IPS-20b (cell line): ENCODE measurements at regions not wholly inside any gene's neighbourhood (a gene's known extent, or its start where the extent isn't known, plus 50 kb on each side); places are given as distances from the start of the nearest gene placed in this dataset.

Experiments
- H3K27ac ChIP-seq: one replicate; pipeline ENCODE4 v1.5.1; 2013; ENCODE audit warnings: low read length
- H3K27me3 ChIP-seq: 2 replicates; pipeline ENCODE4 v1.6.1; 2013; ENCODE audit warnings: mild to moderate bottlenecking, low read length, inconsistent platforms; ENCODE audit not compliant: insufficient read depth
- H3K36me3 ChIP-seq: 2 replicates; pipeline ENCODE4 v1.6.1; 2013; ENCODE audit warnings: low read depth, mild to moderate bottlenecking, inconsistent platforms, low read length, moderate library complexity; ENCODE audit not compliant: insufficient read depth
- H3K4me1 ChIP-seq: 2 replicates; pipeline ENCODE4 v1.6.1; 2013; ENCODE audit warnings: mild to moderate bottlenecking, control low read depth, inconsistent platforms, low read length, moderate library complexity; ENCODE audit not compliant: insufficient read depth
- H3K4me3 ChIP-seq: 2 replicates; pipeline ENCODE4 v1.5.1; 2013; ENCODE audit warnings: mild to moderate bottlenecking, low read length, inconsistent platforms
- H3K9ac ChIP-seq: 2 replicates; pipeline ENCODE4 v1.6.1; 2013; ENCODE audit warnings: low read depth, mild to moderate bottlenecking, inconsistent platforms, low read length, moderate library complexity
- H3K9me3 ChIP-seq: 2 replicates; pipeline ENCODE4 v1.6.1; 2013; ENCODE audit warnings: mild to moderate bottlenecking, low read depth, low read length, inconsistent platforms; ENCODE audit not compliant: insufficient read depth

DNA sequence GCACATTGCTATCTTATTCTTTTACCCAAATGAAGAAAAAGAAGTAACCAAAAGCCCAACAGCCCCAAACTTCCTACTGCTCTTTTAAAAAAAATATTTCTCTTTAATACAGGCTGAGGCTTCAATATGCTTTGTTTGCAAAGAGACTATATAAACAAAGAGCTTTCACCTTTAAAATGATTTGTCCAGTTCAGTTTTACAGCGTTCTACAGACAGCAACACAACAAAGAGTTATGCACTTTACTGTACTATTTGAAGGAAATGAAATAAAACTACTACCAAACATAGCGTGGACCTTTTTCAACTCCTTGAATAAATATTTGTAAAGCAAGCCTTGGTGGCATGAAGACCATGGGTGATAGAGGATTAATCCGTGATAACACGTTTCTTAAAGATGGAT lies 151.2 kb downstream of the FGF9 start:
- Histone ChIP-seq H3K27me3 (no peaks in the 10 kb centered on the region), H3K4me3 (no peak overlapping the region), H3K4me1 (no peaks in the 10 kb centered on the region), H3K27ac (no peak overlapping the region), H3K9me3 (no peaks in the 10 kb centered on the region), H3K36me3 (no peaks in the 10 kb centered on the region), H3K9ac (no peak overlapping the region)

DNA sequence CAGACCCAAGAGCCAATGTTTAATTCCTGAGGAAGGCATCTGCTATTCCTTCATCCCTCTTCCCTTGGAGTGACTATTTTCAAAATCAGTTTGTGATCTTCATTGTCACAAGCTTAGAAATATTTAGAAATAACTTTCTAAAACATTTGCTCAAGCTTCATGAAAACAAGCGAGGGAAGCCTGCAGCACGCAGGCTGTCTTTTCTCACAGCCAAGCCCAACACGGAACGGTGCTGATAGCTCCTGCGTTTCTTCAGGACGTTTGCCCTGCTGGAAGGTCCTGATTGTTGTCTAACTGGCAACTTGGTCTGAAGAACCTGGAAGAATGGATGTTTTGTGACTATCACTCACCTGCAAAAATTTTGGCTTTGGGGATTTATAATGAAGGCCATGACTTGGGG lies 152.5 kb downstream of the FGF9 start:
- H3K4me1 ChIP-seq = no peaks in the 10 kb centered on the region
- no peaks in the 10 kb centered on the region for H3K27me3 ChIP-seq
- H3K4me3 ChIP-seq = no peak overlapping the region
- no peak overlapping the region for H3K27ac ChIP-seq
- H3K9me3 ChIP-seq = no peaks in the 10 kb centered on the region
- H3K36me3 ChIP-seq = no peaks in the 10 kb centered on the region
- no peak overlapping the region for H3K9ac ChIP-seq

DNA sequence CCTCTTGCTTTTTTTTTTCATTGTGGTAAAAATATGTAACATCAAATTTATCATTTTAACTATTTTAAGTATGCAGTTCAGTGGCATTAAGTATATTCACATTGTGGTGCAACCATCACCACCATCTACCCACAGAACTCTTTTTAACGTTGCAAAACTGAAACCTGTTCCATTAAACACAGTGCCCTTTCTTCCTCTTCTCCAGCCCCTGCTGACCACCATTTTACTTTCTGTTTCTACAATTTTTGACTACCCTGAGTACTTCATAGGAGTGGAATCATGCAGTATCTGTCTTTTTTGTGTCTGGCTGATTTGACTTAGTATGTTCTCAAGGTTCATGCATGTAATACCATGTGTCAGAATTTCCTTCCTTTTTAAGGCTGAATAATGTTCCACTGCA lies 153.1 kb downstream of the FGF9 start:
- no peaks in the 10 kb centered on the region for H3K4me1 ChIP-seq
- no peaks in the 10 kb centered on the region for H3K36me3 ChIP-seq
- no peaks in the 10 kb centered on the region for H3K27me3 ChIP-seq
- H3K4me3 ChIP-seq = no peak overlapping the region
- no peak overlapping the region for H3K9ac ChIP-seq
- no peaks in the 10 kb centered on the region for H3K9me3 ChIP-seq
- no peak overlapping the region for H3K27ac ChIP-seq

DNA sequence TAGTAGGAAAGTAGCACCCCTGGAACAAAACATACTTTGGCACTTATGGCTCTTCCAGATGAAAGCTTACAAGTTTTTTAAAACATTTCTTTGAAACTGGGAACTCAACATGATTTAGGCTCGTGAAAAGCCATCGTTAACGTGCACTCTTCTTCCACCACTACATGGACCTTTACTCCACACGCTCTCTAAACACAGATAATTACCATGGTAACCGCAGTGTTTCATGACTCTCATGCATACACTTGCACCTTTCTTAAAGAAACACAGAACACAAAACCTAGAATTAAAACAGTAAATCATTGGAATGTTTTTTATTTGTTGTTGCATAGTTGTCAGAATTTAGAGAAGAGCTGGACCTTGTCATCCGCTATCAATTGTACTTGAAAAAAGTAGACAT lies 154.3 kb downstream of the FGF9 start:
- Histone ChIP-seq H3K27me3 (no peaks in the 10 kb centered on the region), H3K27ac (no peak overlapping the region), H3K4me3 (no peak overlapping the region), H3K9ac (no peak overlapping the region), H3K4me1 (no peaks in the 10 kb centered on the region), H3K9me3 (no peaks in the 10 kb centered on the region), H3K36me3 (no peaks in the 10 kb centered on the region)

DNA sequence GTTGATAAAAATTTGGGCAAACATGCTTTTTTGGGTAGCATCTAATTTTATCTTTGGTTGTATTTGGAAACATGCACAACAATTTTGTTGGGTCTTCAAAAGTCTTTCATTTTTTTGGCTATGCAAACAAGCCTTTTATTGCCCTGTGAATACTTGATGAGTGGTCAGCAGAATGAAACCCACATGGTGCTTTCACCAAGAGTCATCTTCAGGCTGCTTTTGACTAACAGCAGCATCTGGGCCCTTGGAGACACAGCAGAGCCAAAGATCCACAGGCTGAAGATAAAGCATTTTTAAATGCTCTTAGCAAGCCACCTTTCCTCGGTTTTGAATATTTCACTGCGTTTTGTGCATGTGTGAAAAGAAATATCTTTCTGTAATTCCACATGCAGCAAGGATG lies 154.9 kb downstream of the FGF9 start:
- Histone ChIP-seq H3K9me3 (no peaks in the 10 kb centered on the region), H3K27me3 (no peaks in the 10 kb centered on the region), H3K9ac (no peak overlapping the region), H3K4me1 (no peaks in the 10 kb centered on the region), H3K27ac (no peak overlapping the region), H3K36me3 (no peaks in the 10 kb centered on the region), H3K4me3 (no peak overlapping the region)

DNA sequence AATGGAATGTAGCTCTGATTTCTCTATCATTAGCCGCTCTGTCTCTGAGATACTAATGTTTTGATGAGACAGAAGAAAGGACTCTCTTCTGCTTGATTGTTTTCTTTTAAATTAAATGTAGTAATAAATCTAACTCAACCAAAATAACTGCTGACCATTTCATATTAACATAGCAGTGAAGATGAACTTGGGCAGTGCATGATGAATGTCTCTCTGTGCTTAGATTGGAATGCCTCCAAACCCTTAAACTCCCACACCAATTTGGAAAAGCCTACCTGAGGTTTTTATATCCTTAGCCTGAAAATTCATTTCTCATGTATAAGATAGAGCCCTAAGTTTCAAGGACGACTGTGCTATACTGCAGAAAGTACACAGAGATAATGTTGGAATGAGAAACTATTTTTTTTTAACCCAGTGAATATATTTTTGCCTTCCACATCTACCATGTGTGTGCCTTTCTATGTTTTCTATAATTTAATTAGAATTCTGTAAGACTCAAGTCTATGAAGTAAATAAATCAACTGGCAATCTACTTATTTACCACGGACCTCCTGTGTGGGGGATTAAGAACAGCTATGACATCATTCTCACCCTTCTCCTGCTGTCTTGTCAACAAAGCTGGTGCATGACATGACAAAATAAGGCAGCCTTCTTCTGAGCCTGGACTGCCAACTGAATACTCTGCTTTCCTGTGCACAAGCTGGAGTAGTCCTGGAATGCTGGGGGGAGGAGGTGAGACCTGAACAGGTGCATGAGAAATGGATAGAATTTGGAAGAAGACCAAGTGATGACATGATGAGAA lies 155.5 kb downstream of the FGF9 start:
- Histone ChIP-seq H3K27ac (no peak overlapping the region), H3K4me1 (no peaks in the 10 kb centered on the region), H3K9me3 (no peaks in the 10 kb centered on the region), H3K9ac (no peak overlapping the region), H3K4me3 (no peak overlapping the region), H3K36me3 (no peaks in the 10 kb centered on the region), H3K27me3 (no peaks in the 10 kb centered on the region)

DNA sequence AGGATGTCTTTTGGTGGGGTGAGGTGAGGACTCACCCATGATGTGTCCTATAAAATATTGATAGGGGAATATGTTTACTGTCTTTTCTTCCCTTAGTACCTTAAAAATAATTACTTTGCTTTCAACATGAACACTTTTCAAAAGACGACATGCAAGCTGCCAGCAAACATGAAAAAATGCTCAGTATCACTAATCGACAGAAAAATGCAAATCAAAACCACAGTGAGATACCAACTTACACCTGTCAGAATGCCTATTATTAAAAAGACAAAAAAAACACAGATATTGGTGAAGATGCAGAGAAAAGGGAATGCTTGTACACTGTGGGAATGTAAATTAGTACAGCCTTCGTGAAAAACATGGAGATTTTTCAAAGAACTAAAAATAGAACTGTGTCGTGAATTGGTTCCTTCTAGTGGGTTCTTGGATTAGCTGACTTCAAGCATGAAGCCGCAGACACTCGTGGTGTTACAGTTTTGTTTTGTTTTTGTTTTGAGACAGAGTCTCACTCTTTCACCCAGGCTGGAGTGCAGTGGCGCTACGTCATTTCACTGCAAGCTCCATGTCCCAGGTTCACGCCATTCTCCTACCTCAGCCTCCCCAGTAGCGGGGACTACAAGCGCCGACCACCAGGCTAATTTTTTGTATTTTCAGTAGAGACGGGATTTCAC lies 160.9 kb downstream of the FGF9 start:
- H3K4me1 ChIP-seq = no peaks in the 10 kb centered on the region
- H3K4me3 ChIP-seq = no peak overlapping the region
- no peaks in the 10 kb centered on the region for H3K9me3 ChIP-seq
- H3K36me3 ChIP-seq = no peaks in the 10 kb centered on the region
- no peak overlapping the region for H3K9ac ChIP-seq
- no peak overlapping the region for H3K27ac ChIP-seq
- no peaks in the 10 kb centered on the region for H3K27me3 ChIP-seq

DNA sequence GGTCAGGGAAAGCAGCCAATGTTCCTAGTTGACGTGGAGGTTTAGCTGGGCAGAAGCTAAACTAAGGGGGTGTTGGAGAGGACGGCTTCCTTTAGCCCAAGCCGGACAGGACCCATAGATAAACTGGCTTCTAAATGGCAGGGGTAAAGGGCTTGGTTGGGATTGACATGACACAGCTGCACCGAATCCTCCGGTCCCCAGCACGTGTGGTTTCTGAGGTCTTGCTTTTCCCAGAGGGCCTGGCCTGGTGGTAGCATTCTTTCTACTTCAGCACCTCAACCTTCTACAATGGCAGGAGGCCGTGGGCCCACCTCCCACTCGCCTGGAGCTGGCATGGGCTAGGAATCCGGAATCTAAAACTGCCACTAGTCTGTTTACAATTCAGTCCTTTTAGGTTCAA lies 163.0 kb downstream of the FGF9 start:
- Histone ChIP-seq H3K9me3 (no peaks in the 10 kb centered on the region), H3K4me1 (no peaks in the 10 kb centered on the region), H3K9ac (no peak overlapping the region), H3K27me3 (no peaks in the 10 kb centered on the region), H3K27ac (no peak overlapping the region), H3K4me3 (no peak overlapping the region), H3K36me3 (no peaks in the 10 kb centered on the region)

DNA sequence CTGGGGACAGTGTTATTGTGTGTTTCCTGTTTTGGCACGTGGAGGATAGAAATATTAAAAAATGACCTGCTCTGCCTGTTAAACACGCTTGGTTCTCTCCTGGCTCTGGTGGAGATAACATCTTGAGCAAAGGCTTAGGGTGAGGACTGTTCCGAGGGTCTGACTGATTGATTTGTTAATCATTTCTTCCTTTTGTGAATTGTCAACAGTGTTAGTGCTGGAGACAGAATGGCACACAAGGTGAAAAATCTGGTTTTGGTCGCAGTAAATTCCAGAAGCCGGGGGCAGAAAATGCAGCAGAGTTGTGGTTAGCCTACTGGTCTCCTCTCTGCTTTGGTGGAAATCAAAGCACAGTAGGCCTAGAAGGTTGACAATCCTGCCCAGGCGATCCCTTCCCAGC lies 163.6 kb downstream of the FGF9 start:
- no peaks in the 10 kb centered on the region for H3K9me3 ChIP-seq
- no peaks in the 10 kb centered on the region for H3K27me3 ChIP-seq
- no peak overlapping the region for H3K9ac ChIP-seq
- H3K4me3 ChIP-seq = no peak overlapping the region
- H3K27ac ChIP-seq = no peak overlapping the region
- H3K36me3 ChIP-seq = no peaks in the 10 kb centered on the region
- H3K4me1 ChIP-seq = no peaks in the 10 kb centered on the region

DNA sequence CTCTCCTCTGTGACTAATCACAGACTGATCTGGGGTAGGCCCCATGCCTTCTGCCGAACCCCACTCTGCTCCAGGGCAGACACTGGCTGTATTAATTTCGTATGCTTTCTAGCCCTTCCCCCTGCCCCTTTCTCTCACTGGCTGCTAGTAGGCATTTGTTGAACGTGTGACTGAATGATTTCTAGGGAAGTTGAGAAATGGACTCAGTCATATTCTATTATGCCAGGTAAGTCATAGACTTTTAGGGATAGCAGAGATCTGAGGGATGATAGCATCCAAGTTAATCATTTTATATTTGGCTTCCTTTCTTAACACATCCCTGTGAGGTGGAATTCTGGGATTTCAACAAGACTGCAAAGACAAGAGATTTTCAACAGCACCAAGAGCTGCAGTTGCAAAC lies 166.4 kb downstream of the FGF9 start:
- no peaks in the 10 kb centered on the region for H3K36me3 ChIP-seq
- no peak overlapping the region for H3K4me3 ChIP-seq
- no peak overlapping the region for H3K27ac ChIP-seq
- H3K9me3 ChIP-seq = no peaks in the 10 kb centered on the region
- H3K9ac ChIP-seq = no peak overlapping the region
- no peaks in the 10 kb centered on the region for H3K27me3 ChIP-seq
- peaks cover 4% of the 10 kb centered on the region; the same call in 1 of the 2 replicates for H3K4me1 ChIP-seq

DNA sequence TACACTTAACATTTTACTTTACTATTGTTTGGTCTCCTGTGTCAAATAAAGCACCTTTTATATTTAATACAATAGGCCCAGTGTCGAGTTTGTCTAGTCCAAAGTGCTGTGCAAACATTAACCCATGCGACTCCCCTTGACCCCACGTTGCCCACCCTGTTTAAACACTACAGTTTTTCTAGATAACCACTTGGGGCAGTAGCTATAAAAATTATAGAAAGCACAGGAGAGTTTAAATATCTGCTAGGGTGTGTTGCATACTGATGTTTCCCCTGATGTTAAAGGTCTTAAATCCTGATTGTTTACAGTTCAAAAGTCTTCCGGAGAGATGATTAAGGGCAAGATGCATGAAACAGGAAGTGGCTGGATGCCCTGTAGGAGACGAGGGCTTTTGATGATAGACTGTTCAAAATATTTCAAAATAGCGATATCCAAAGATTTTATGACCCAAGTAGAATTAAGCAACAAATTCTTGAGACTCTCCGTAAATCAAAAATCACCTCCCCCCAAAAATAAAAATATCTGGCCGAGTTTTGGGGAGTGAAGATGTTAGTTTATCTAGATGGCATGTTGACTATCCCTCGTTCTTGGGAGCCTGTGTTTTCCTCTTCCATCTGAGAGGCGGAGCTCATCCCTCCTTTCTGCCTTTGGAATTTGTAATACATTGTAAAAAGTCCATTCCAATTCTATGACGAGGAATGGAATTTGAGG lies 167.1 kb downstream of the FGF9 start:
- H3K4me1 ChIP-seq = peaks cover 4% of the 10 kb centered on the region; the same call in 1 of the 2 replicates
- no peak overlapping the region for H3K27ac ChIP-seq
- H3K9ac ChIP-seq = no peak overlapping the region
- H3K9me3 ChIP-seq = no peaks in the 10 kb centered on the region
- no peak overlapping the region for H3K4me3 ChIP-seq
- no peaks in the 10 kb centered on the region for H3K27me3 ChIP-seq
- no peaks in the 10 kb centered on the region for H3K36me3 ChIP-seq

DNA sequence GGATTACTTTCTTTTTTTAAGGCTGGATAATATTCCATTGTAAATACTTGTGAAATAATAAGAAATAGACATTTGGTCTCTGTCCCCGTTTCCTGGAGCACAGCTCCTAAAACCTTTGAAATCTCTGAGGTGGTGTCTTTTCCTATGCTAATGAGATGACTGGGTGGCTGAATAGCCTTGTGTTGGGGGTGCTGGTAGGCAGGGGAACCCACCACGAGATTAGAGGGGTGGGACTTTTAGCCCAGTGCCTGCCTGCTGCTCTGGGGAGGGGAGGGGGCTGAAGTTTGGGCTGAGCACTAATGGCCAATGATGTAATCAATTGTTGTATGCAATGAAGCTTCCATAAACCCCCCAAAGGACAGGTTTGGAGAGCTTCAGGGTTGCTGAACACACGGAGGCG lies 175.7 kb downstream of the FGF9 start:
- Histone ChIP-seq H3K27ac (no peak overlapping the region), H3K27me3 (no peaks in the 10 kb centered on the region), H3K36me3 (no peaks in the 10 kb centered on the region), H3K9ac (no peak overlapping the region), H3K9me3 (no peaks in the 10 kb centered on the region), H3K4me3 (peak overlapping the region; percentile 22; the same call in 1 of the 2 replicates), H3K4me1 (peaks cover 11% of the 10 kb centered on the region)
